ENCODE measurements at regions not wholly inside any gene's neighbourhood (a gene's known extent, or its start where the extent isn't known, plus 50 kb on each side); places are given as distances from the start of the nearest gene placed in this dataset.
"Not testable (repeated sequence)": the region's sequence is repeated elsewhere in the genome, so short reads cannot be mapped to it uniquely, and the experiment has no call there.

GRCh38 chr12:75660805-75661404 is 149.5 kb upstream of the KRR1 start:
- no peak for DNase-seq

- no peak for DNase-seq
These were observed 148.7 kb upstream of the KRR1 start for GRCh38 chr12:75660107-75660530.

- no peak for DNase-seq
These were observed 147.8 kb upstream of the KRR1 start for GRCh38 chr12:75658901-75659823.

- DNase-seq, result no peak
These were observed 146.9 kb upstream of the KRR1 start for GRCh38 chr12:75658286-75658685.

- no peak for DNase-seq
These were observed 146.4 kb upstream of the KRR1 start for GRCh38 chr12:75657831-75658230.

GRCh38 chr12:75657354-75657753 is 145.9 kb upstream of the KRR1 start:
- not testable (repeated sequence) for DNase-seq

GRCh38 chr12:75656648-75657047 is 145.2 kb upstream of the KRR1 start:
- DNase-seq, result no peak

- no peak for DNase-seq
These were observed 144.8 kb upstream of the KRR1 start for GRCh38 chr12:75656210-75656609.

GRCh38 chr12:75655315-75655806 is 144.0 kb upstream of the KRR1 start:
- no peak for DNase-seq

GRCh38 chr12:75651342-75651695 is 139.9 kb upstream of the KRR1 start:
- no peak for DNase-seq

- no peak for DNase-seq
These were observed 139.4 kb upstream of the KRR1 start for GRCh38 chr12:75650595-75651341.

GRCh38 chr12:75650100-75650499 is 138.7 kb upstream of the KRR1 start:
- no peak for DNase-seq

GRCh38 chr12:75648856-75649255 is 137.4 kb upstream of the KRR1 start:
- DNase-seq, result no peak

GRCh38 chr12:75646329-75647210 is 135.2 kb upstream of the KRR1 start:
- no peak for DNase-seq

GRCh38 chr12:75644472-75645072 is 133.2 kb upstream of the KRR1 start:
- DNase-seq, result no peak

GRCh38 chr12:75643119-75643518 is 131.7 kb upstream of the KRR1 start:
- DNase-seq, result not testable (repeated sequence)

GRCh38 chr12:75642226-75642625 is 130.8 kb upstream of the KRR1 start:
- no peak for DNase-seq

GRCh38 chr12:75641031-75641780 is 129.8 kb upstream of the KRR1 start:
- DNase-seq, result no peak

GRCh38 chr12:75638792-75639191 is 127.4 kb upstream of the KRR1 start:
- no peak for DNase-seq

GRCh38 chr12:75636607-75637006 is 125.2 kb upstream of the KRR1 start:
- no peak for DNase-seq
